Lower leg skin (tissue), 4 donors: ENCODE measurements at regions not wholly inside any gene's neighbourhood (a gene's known extent, or its start where the extent isn't known, plus 50 kb on each side); places are given as distances from the start of the nearest gene placed in this dataset.

Source experiments
- DNase-seq, 2 donors: peaks; one replicate each; pipeline ENCODE4 v3.0.0-alpha.2; 2019; ENCODE audit warnings: low spot score in 2 of 2
- H3K4me3 ChIP-seq: fragments of 200-600 bp; sonication (generic); 2 replicates; pipeline ENCODE4 v1.5.1; 2017; ENCODE audit warnings: mild to moderate bottlenecking, low read depth; ENCODE audit not compliant: poor library complexity, severe bottlenecking
- CTCF ChIP-seq, 3 donors: fragments of 450-650 bp; IDR thresholded peaks; one replicate each; pipeline ENCODE4 v1.5.1; 2016; ENCODE audit warnings: antibody characterized with exemption in 3 of 3, mild to moderate bottlenecking in 3 of 3, moderate library complexity in 2 of 3
- POLR2A ChIP-seq, 2 donors: fragments of 450-650 bp; IDR thresholded peaks; one replicate each; pipeline ENCODE4 v1.6.1; 2016 to 2017; ENCODE audit warnings: antibody characterized with exemption in 2 of 2, mild to moderate bottlenecking in 1 of 2, moderate library complexity in 1 of 2
- WGBS, 2 donors: methylation state at CpG; one replicate each; pipeline ENCODE4 v1.1.5; 2018; 5-methylcytosine and 5-hydroxymethylcytosine counted together
- intact Hi-C: fragments of 100-400 bp; cut with DNase I; formaldehyde crosslinking; loops from one replicate; pipeline ENCODE4 v1.15.0; 2023; ENCODE audit warnings: low total_unique reads

- intact Hi-C loops = no loop called here
- no peak for DNase-seq
- 56 to 59% methylated on average over 2 of the region's 2 CpGs for WGBS, 2 donors
- no peak overlapping the region for H3K4me3 ChIP-seq
- TF ChIP-seq CTCF (IDR thresholded peaks at IDR 0.05) = no peak
- no peak for TF ChIP-seq POLR2A (IDR thresholded peaks at IDR 0.05)
Observed at GRCh38 chr5:163623524-163623923, 118.1 kb downstream of the MAT2B start.

- TF ChIP-seq POLR2A (IDR thresholded peaks at IDR 0.05) = no peak
- H3K4me3 ChIP-seq = no peak overlapping the region
- 42 to 46% methylated on average over 2 of the region's 2 CpGs for WGBS, 2 donors
- intact Hi-C loops = no loop called here
- DNase-seq = no peak
Observed at GRCh38 chr5:163623986-163624385, 118.6 kb downstream of the MAT2B start.

GRCh38 chr5:163624431-163624830, 119.0 kb downstream of the MAT2B start:
- WGBS, 2 donors = 61 to 70% methylated on average over 5 of the region's 5 CpGs
- TF ChIP-seq CTCF (IDR thresholded peaks at IDR 0.05) (no peak), POLR2A (IDR thresholded peaks at IDR 0.05) (no peak)
- no peak overlapping the region for H3K4me3 ChIP-seq
- DNase-seq = no peak
- intact Hi-C loops = no loop called here

GRCh38 chr5:163626904-163627434, 121.5 kb downstream of the MAT2B start:
- TF ChIP-seq CTCF (IDR thresholded peaks at IDR 0.05) (no peak), POLR2A (IDR thresholded peaks at IDR 0.05) (no peak)
- no peak for DNase-seq
- WGBS, 2 donors = 83 to 88% methylated on average over 5 of the region's 5 CpGs
- intact Hi-C loops = no loop called here
- H3K4me3 ChIP-seq = no peak overlapping the region

GRCh38 chr5:163631856-163632255, 126.4 kb downstream of the MAT2B start:
- no peak overlapping the region for H3K4me3 ChIP-seq
- WGBS, 2 donors = 37 to 56% methylated on average over 3 of the region's 3 CpGs
- intact Hi-C loops = no loop called here
- TF ChIP-seq CTCF (IDR thresholded peaks at IDR 0.05) (no peak), POLR2A (IDR thresholded peaks at IDR 0.05) (no peak)
- no peak for DNase-seq

GRCh38 chr5:163633926-163634460, 128.6 kb downstream of the MAT2B start:
- DNase-seq = no peak
- no peak for TF ChIP-seq CTCF (IDR thresholded peaks at IDR 0.05)
- 40 to 62% methylated on average over 3 of the region's 3 CpGs for WGBS, 2 donors
- intact Hi-C loops = no loop called here
- H3K4me3 ChIP-seq = no peak overlapping the region
